H1 (cell line): ENCODE measurements at regions not wholly inside any gene's neighbourhood (a gene's known extent, or its start where the extent isn't known, plus 50 kb on each side); places are given as distances from the start of the nearest gene placed in this dataset.

Source experiments
- CHD2 ChIP-seq: IDR thresholded peaks from 2 replicates; pipeline ENCODE4 v1.6.1; 2012; ENCODE audit warnings: low read length, improper control_type of control experiment
- CTCF ChIP-seq, 3 experiments: IDR thresholded peaks; 1 replicate in 2 of 3; 2 replicates in 1 of 3; pipeline versions ENCODE4 v1.5.1 to v1.6.1; 2011; ENCODE audit warnings: low read length in 3 of 3, mild to moderate bottlenecking in 3 of 3, inconsistent platforms in 2 of 3, low read depth in 1 of 3, moderate library complexity in 1 of 3; ENCODE audit not compliant: insufficient read depth in 1 of 3; ENCODE audit errors: control extremely low read depth in 1 of 3
- EGR1 ChIP-seq: IDR thresholded peaks from 2 replicates; pipeline ENCODE4 v1.6.1; 2011; ENCODE audit warnings: low read depth, low read length, borderline replicate concordance
- JUND ChIP-seq: IDR thresholded peaks from 2 replicates; pipeline ENCODE4 v1.6.1; 2011; ENCODE audit warnings: mild to moderate bottlenecking, improper control_type of control experiment, low read length
- MAFK ChIP-seq: IDR thresholded peaks from 2 replicates; pipeline ENCODE4 v1.6.1; 2012; ENCODE audit warnings: low read depth, mild to moderate bottlenecking, improper control_type of control experiment, low read length
- MAX ChIP-seq: IDR thresholded peaks from 2 replicates; pipeline ENCODE4 v1.6.1; 2012; ENCODE audit warnings: inconsistent platforms
- POLR2AphosphoS5 ChIP-seq: IDR thresholded peaks from 2 replicates; pipeline ENCODE4 v1.6.1; 2011; ENCODE audit warnings: low read depth, low read length
- TCF12 ChIP-seq: IDR thresholded peaks from 2 replicates; pipeline ENCODE4 v1.6.1; 2011; ENCODE audit warnings: low read depth, mild to moderate bottlenecking, low read length
- ZNF274 ChIP-seq: IDR thresholded peaks from 2 replicates; pipeline ENCODE4 v1.7.0; 2012; ENCODE audit warnings: low read length, borderline replicate concordance; ENCODE audit errors: extremely low read depth

- TF ChIP-seq CHD2 (no peak), TCF12 (no peak), CTCF (IDR thresholded peaks at IDR 0.05; ENCODE audit: control extremely low read depth in 1 of 3, insufficient read depth in 1 of 3, low read depth in 1 of 3, low read length in 3 of 3) (no peak), JUND (no peak), MAX (no peak), ZNF274 (no peak), MAFK (no peak), EGR1 (no peak), POLR2AphosphoS5 (no peak)
These were observed 252.4 kb downstream of the FSIP2 start for GRCh38 chr2:185990861-185991525.
